ENCODE measurements at regions not wholly inside any gene's neighbourhood (a gene's known extent, or its start where the extent isn't known, plus 50 kb on each side); places are given as distances from the start of the nearest gene placed in this dataset.

DNA sequence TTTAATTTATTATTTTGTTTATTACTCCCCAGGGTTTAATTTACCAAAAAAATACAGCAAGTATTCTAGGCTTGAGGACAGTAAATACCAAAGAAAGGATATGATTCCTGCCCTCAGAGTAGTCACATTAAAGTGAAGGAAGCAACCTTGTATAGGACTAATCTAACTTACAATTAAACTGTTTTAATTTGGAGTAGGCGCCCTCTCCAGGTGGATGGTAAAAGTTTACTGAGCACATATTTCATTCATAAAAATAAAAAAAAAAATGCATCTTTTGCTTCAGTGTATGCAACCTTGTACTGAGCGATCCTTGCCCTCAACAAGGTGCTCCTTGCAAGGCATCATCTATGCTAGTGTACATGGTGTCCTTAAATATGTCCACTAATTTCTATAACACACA is 72.0 kb upstream of the MAGEB16 start:
- H3K4me3 ChIP-seq (ENCODE audit: low read depth, low read length) = no peak overlapping the region
- TF ChIP-seq, protein P1, sequence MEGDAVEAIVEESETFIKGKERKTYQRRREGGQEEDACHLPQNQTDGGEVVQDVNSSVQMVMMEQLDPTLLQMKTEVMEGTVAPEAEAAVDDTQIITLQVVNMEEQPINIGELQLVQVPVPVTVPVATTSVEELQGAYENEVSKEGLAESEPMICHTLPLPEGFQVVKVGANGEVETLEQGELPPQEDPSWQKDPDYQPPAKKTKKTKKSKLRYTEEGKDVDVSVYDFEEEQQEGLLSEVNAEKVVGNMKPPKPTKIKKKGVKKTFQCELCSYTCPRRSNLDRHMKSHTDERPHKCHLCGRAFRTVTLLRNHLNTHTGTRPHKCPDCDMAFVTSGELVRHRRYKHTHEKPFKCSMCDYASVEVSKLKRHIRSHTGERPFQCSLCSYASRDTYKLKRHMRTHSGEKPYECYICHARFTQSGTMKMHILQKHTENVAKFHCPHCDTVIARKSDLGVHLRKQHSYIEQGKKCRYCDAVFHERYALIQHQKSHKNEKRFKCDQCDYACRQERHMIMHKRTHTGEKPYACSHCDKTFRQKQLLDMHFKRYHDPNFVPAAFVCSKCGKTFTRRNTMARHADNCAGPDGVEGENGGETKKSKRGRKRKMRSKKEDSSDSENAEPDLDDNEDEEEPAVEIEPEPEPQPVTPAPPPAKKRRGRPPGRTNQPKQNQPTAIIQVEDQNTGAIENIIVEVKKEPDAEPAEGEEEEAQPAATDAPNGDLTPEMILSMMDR (IDR thresholded peaks at IDR 0.05; ENCODE audit: low read depth, low read length) = no peak

- H3K4me3 ChIP-seq (ENCODE audit: low read depth, low read length) = no peak overlapping the region
- TF ChIP-seq, protein P1 (IDR thresholded peaks at IDR 0.05; ENCODE audit: low read depth, low read length) = no peak
Observed at GRCh38 chrX:35728481-35728880, 69.7 kb upstream of the MAGEB16 start.

- TF ChIP-seq, protein P1 (IDR thresholded peaks at IDR 0.05; ENCODE audit: low read depth, low read length) = no peak
- H3K4me3 ChIP-seq (ENCODE audit: low read depth, low read length) = no peak overlapping the region
Observed at GRCh38 chrX:35733879-35734278, 64.3 kb upstream of the MAGEB16 start.

GRCh38 chrX:35741142-35741541 is 57.0 kb upstream of the MAGEB16 start:
- H3K4me3 ChIP-seq (ENCODE audit: low read depth, low read length) = no peak overlapping the region
- TF ChIP-seq, protein P1 (IDR thresholded peaks at IDR 0.05; ENCODE audit: low read depth, low read length) = no peak

GRCh38 chrX:35743331-35743730 is 54.8 kb upstream of the MAGEB16 start:
- TF ChIP-seq, protein P1 (IDR thresholded peaks at IDR 0.05; ENCODE audit: low read depth, low read length) = no peak
- H3K4me3 ChIP-seq (ENCODE audit: low read depth, low read length) = no peak overlapping the region
